Panc1 (cell line): ENCODE measurements at regions not wholly inside any gene's neighbourhood (a gene's known extent, or its start where the extent isn't known, plus 50 kb on each side); places are given as distances from the start of the nearest gene placed in this dataset.

Experiments used
- ATAC-seq: fragments of 200-7000 bp; cut with Tn5 transposase; 2 replicates; pipeline ENCODE4 v1.9.1; 2020; ENCODE audit warnings: mild to moderate bottlenecking, moderate library complexity
- BruUV-seq: library from RNA; stranded (reverse); fragments of 400-500 nt; replicated peaks from 2 replicates; lab custom pipeline; 2021; lab: Mats Ljungman, UMichigan
- CTCF ChIA-PET: fragments of 300-600 bp; sonication (Branson Sonifier 250); formaldehyde crosslinking; loops from one replicate; lab custom pipeline; 2022; ENCODE audit warnings: antibody characterized with exemption; lab: Charles Lee
- POLR2A ChIA-PET: fragments of 300-600 bp; sonication (Branson Sonifier 250); formaldehyde crosslinking; loops from one replicate; lab custom pipeline; 2022; ENCODE audit warnings: antibody characterized with exemption; lab: Charles Lee
- DNase-seq: peaks from one replicate; pipeline ENCODE4 v3.0.0-alpha.2; 2010; ENCODE audit warnings: low read depth, low spot score
- H3K27ac ChIP-seq: 2 replicates; pipeline ENCODE4 v1.5.1; 2011; ENCODE audit warnings: mild to moderate bottlenecking, low read length, inconsistent platforms
- H3K27me3 ChIP-seq: fragments of 200-500 bp; sonication (Bioruptor generic); 2 replicates; pipeline ENCODE4 v1.6.0; 2014; ENCODE audit warnings: low read length, inconsistent platforms; ENCODE audit not compliant: control insufficient read depth, insufficient read depth
- H3K36me3 ChIP-seq: fragments of 200-500 bp; sonication (Bioruptor generic); 2 replicates; pipeline ENCODE4 v1.5.1; 2014; ENCODE audit warnings: inconsistent platforms, mild to moderate bottlenecking, low read length, moderate library complexity; ENCODE audit not compliant: control insufficient read depth, insufficient read depth
- H3K4me1 ChIP-seq: 2 replicates; pipeline ENCODE4 v1.5.1; 2011; ENCODE audit warnings: inconsistent platforms, mild to moderate bottlenecking, low read length, moderate library complexity; ENCODE audit not compliant: control insufficient read depth, insufficient read depth
- H3K4me3 ChIP-seq, 2 experiments: 2 replicates each; pipeline ENCODE4 v1.5.1; 2011 to 2012; ENCODE audit warnings: low read depth in 2 of 2, low read length in 2 of 2, mild to moderate bottlenecking in 2 of 2, inconsistent platforms in 1 of 2, moderate library complexity in 1 of 2
- H3K9me3 ChIP-seq: fragments of 200-500 bp; sonication (Bioruptor generic); 2 replicates; pipeline ENCODE4 v1.5.1; 2014; ENCODE audit warnings: low read depth, mild to moderate bottlenecking, inconsistent platforms, low read length, moderate library complexity; ENCODE audit not compliant: control insufficient read depth, insufficient read depth
- POLR2AphosphoS5 ChIP-seq: IDR thresholded peaks from 2 replicates; pipeline ENCODE4 v1.6.1; 2012; ENCODE audit warnings: mild to moderate bottlenecking, low read depth, low read length, moderate library complexity
- SIN3A ChIP-seq: IDR thresholded peaks from 2 replicates; pipeline ENCODE4 v1.6.1; 2012; ENCODE audit warnings: low read depth, mild to moderate bottlenecking, low read length, moderate library complexity, borderline replicate concordance; ENCODE audit not compliant: insufficient read depth
- TCF7L2 ChIP-seq: IDR thresholded peaks from 2 replicates; pipeline ENCODE4 v1.6.1; 2011; ENCODE audit warnings: mild to moderate bottlenecking, low read depth, low read length, inconsistent platforms
- in situ Hi-C: cut with HindIII; loops from 2 replicates; pipeline ENCODE4 v1.10.0; 2016; ENCODE audit warnings: low sequenced_read_pairs, low pct_unique_long_range_greater_than_20kb
- intact Hi-C: fragments of 100-400 bp; cut with micrococcal nuclease; formaldehyde crosslinking; loops from one replicate; pipeline ENCODE4 v1.10.0; 2022; ENCODE audit not compliant: unreplicated experiment
- TF ChIP-seq, protein P1 (sequence below), 2 experiments: IDR thresholded peaks; 2 replicates each; pipeline ENCODE4 v1.6.1; 2011 to 2012; ENCODE audit warnings: low read depth in 2 of 2, control low read depth in 1 of 2, low read length in 1 of 2, mild to moderate bottlenecking in 1 of 2, moderate library complexity in 1 of 2; ENCODE audit not compliant: insufficient read depth in 1 of 2
- TF ChIP-seq, protein P2 (sequence below): fragments of 450-650 bp; IDR thresholded peaks from 2 replicates; pipeline ENCODE4 v1.5.1; 2017; ENCODE audit warnings: mild to moderate bottlenecking

DNA sequence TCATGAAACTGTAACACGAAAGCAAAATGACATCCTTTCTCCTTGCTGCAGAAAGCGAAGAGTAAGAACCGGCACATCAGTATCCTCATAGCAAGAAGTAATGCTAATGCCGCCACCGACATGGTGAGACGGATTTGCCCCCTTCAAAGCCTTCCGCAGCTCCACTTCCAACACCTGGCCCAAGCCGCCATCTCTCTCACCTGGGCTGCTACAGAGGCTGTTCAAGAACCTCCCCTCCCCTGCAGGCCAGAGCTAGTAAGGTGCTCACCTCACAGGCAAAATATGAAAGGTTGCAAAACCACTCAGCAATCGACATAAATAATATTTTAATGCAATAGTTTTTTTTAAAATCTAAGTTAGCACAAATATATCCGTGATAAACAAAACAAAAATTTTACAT lies 123.9 kb upstream of the FRMD4A start:
- intact Hi-C loops, result no loop called here

DNA sequence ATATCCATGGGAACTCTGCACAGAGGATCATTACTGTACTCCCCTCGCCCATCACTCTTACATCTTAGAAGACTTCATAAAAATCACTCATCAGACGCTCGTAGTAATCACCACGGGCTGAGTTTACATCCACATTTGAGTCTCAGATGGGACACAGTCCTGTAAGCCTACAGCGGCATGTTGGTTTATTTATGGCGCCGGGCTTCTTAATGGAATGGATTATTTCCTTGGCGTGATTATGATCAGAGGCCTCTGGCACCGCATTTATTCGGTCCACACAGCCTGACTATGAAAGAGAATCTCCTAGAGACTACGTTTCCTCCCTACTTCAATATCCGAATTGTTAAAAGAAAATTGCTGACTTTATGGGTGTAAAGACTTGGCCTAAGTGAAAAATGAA lies 123.5 kb upstream of the FRMD4A start:
- ChIA-PET CTCF (no interaction called here), POLR2A (no interaction called here)
- ATAC-seq (no peak), DNase-seq (no peak)
- TF ChIP-seq, protein P1, sequence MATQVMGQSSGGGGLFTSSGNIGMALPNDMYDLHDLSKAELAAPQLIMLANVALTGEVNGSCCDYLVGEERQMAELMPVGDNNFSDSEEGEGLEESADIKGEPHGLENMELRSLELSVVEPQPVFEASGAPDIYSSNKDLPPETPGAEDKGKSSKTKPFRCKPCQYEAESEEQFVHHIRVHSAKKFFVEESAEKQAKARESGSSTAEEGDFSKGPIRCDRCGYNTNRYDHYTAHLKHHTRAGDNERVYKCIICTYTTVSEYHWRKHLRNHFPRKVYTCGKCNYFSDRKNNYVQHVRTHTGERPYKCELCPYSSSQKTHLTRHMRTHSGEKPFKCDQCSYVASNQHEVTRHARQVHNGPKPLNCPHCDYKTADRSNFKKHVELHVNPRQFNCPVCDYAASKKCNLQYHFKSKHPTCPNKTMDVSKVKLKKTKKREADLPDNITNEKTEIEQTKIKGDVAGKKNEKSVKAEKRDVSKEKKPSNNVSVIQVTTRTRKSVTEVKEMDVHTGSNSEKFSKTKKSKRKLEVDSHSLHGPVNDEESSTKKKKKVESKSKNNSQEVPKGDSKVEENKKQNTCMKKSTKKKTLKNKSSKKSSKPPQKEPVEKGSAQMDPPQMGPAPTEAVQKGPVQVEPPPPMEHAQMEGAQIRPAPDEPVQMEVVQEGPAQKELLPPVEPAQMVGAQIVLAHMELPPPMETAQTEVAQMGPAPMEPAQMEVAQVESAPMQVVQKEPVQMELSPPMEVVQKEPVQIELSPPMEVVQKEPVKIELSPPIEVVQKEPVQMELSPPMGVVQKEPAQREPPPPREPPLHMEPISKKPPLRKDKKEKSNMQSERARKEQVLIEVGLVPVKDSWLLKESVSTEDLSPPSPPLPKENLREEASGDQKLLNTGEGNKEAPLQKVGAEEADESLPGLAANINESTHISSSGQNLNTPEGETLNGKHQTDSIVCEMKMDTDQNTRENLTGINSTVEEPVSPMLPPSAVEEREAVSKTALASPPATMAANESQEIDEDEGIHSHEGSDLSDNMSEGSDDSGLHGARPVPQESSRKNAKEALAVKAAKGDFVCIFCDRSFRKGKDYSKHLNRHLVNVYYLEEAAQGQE (IDR thresholded peaks at IDR 0.05; ENCODE audit: insufficient read depth in 1 of 2, low read depth in 2 of 2, low read length in 1 of 2), result no peak
- TF ChIP-seq POLR2AphosphoS5, result no peak
- TF ChIP-seq SIN3A, result no peak
- H3K9me3 ChIP-seq, result no peaks in the 10 kb centered on the region
- H3K4me3 ChIP-seq, result no peak overlapping the region
- in situ Hi-C loops (no loop called here), intact Hi-C loops (no loop called here)
- H3K36me3 ChIP-seq, result no peaks in the 10 kb centered on the region
- no peak overlapping the region for H3K27ac ChIP-seq
- no TSS peak for BruUV-seq
- no peaks in the 10 kb centered on the region for H3K4me1 ChIP-seq
- H3K27me3 ChIP-seq, result no peaks in the 10 kb centered on the region

More for the DNA sequence above, 123.9 kb upstream of the FRMD4A start:
- Histone ChIP-seq H3K27me3 (no peaks in the 10 kb centered on the region), H3K27ac (no peak overlapping the region), H3K4me3 (no peak overlapping the region), H3K4me1 (no peaks in the 10 kb centered on the region), H3K9me3 (no peaks in the 10 kb centered on the region), H3K36me3 (no peaks in the 10 kb centered on the region)
- ChIA-PET POLR2A (no interaction called here), CTCF (no interaction called here)
- BruUV-seq, result no TSS peak
- TF ChIP-seq POLR2AphosphoS5, result no peak
- ATAC-seq (no peak), DNase-seq (no peak)
- in situ Hi-C loops, result no loop called here

DNA sequence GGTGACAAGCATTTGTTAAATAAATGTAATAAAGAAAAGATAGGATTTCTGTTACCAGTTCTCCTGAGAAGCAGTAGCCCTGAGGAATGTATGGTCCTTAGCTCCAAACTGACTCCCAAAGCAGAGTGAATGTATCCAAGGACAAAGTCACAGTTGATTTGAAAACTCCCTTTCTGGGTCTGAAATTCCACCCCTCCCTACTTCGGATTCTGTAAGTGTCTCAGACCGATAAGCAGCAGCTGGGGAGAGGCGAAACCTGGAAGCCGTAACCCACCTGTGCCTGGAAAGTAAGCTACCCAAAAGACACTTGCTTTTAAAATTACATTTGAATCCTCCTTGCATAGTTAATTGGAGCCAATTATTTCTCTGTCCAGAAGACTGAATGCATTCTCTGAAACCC lies 122.9 kb upstream of the FRMD4A start:
- in situ Hi-C loops, result no loop called here
- CTCF ChIA-PET, result no interaction called here
- TF ChIP-seq SIN3A, result no peak
- TF ChIP-seq, protein P1 (IDR thresholded peaks at IDR 0.05; ENCODE audit: insufficient read depth in 1 of 2, low read depth in 2 of 2, low read length in 1 of 2), result no peak
- TF ChIP-seq POLR2AphosphoS5, result no peak
- TF ChIP-seq, protein P2, sequence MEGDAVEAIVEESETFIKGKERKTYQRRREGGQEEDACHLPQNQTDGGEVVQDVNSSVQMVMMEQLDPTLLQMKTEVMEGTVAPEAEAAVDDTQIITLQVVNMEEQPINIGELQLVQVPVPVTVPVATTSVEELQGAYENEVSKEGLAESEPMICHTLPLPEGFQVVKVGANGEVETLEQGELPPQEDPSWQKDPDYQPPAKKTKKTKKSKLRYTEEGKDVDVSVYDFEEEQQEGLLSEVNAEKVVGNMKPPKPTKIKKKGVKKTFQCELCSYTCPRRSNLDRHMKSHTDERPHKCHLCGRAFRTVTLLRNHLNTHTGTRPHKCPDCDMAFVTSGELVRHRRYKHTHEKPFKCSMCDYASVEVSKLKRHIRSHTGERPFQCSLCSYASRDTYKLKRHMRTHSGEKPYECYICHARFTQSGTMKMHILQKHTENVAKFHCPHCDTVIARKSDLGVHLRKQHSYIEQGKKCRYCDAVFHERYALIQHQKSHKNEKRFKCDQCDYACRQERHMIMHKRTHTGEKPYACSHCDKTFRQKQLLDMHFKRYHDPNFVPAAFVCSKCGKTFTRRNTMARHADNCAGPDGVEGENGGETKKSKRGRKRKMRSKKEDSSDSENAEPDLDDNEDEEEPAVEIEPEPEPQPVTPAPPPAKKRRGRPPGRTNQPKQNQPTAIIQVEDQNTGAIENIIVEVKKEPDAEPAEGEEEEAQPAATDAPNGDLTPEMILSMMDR, result no peak
- TF ChIP-seq TCF7L2, result no peak

More for the DNA sequence above, 122.9 kb upstream of the FRMD4A start:
- Histone ChIP-seq H3K4me1 (no peaks in the 10 kb centered on the region), H3K36me3 (no peaks in the 10 kb centered on the region), H3K27me3 (no peaks in the 10 kb centered on the region), H3K4me3 (no peak overlapping the region), H3K27ac (no peak overlapping the region), H3K9me3 (no peaks in the 10 kb centered on the region)
- POLR2A ChIA-PET, result no interaction called here
- intact Hi-C loops, result no loop called here
- ATAC-seq (no peak), DNase-seq (no peak)
- BruUV-seq, result no TSS peak
